OCI-LY7 (cell line): ENCODE measurements at regions not wholly inside any gene's neighbourhood (a gene's known extent, or its start where the extent isn't known, plus 50 kb on each side); places are given as distances from the start of the nearest gene placed in this dataset.

Experiments used
- BruUV-seq: library from RNA; stranded (reverse); fragments of 400-500 nt; replicated peaks from 2 replicates; lab custom pipeline; 2021; lab: Mats Ljungman, UMichigan
- CTCF ChIA-PET: fragments of 300-600 bp; sonication (Branson Sonifier 250); formaldehyde crosslinking; loops from one replicate; lab custom pipeline; 2022; ENCODE audit warnings: antibody characterized with exemption; ENCODE audit not compliant: unreplicated experiment; lab: Charles Lee
- POLR2A ChIA-PET: fragments of 300-600 bp; sonication (Branson Sonifier 250); formaldehyde crosslinking; loops from one replicate; lab custom pipeline; 2022; ENCODE audit warnings: antibody characterized with exemption; lab: Charles Lee
- DNase-seq: peaks from one replicate; pipeline ENCODE4 v3.0.0-alpha.2; 2015; ENCODE audit warnings: low spot score
- H2AFZ ChIP-seq: fragments of 200-600 bp; sonication (generic), shearing (Covaris generic); 2 replicates; pipeline ENCODE4 v1.6.1; 2014; ENCODE audit warnings: mild to moderate bottlenecking, antibody characterized with exemption, low read length, moderate library complexity
- H3K27ac ChIP-seq: fragments of 200-600 bp; sonication (generic); 2 replicates; pipeline ENCODE4 v1.5.1; 2014; ENCODE audit warnings: mixed run types, low read depth, mild to moderate bottlenecking, moderate library complexity, low read length, inconsistent platforms; ENCODE audit not compliant: poor library complexity, severe bottlenecking
- H3K36me3 ChIP-seq: fragments of 200-600 bp; sonication (generic); 2 replicates; pipeline ENCODE4 v1.6.1; 2014; ENCODE audit warnings: mild to moderate bottlenecking, antibody characterized with exemption, low read length, moderate library complexity, mixed read lengths; ENCODE audit not compliant: insufficient read depth
- H3K4me1 ChIP-seq: fragments of 200-600 bp; sonication (generic); 2 replicates; pipeline ENCODE4 v1.5.1; 2014; ENCODE audit warnings: mild to moderate bottlenecking, low read length; ENCODE audit not compliant: insufficient read depth, poor library complexity, severe bottlenecking
- H3K4me2 ChIP-seq: fragments of 200-600 bp; sonication (generic); 2 replicates; pipeline ENCODE4 v1.6.1; 2014; ENCODE audit warnings: mild to moderate bottlenecking, low read length
- H3K4me3 ChIP-seq: fragments of 200-600 bp; sonication (generic); 2 replicates; pipeline ENCODE4 v1.5.1; 2014; ENCODE audit warnings: mild to moderate bottlenecking, low read depth, low read length; ENCODE audit not compliant: poor library complexity, severe bottlenecking
- H3K79me2 ChIP-seq: fragments of 200-600 bp; sonication (generic); 2 replicates; pipeline ENCODE4 v1.6.1; 2016; ENCODE audit warnings: low read depth, mild to moderate bottlenecking, low read length, moderate library complexity, mixed read lengths; ENCODE audit not compliant: insufficient read depth
- H3K9me2 ChIP-seq: fragments of 200-600 bp; sonication (generic); 2 replicates; pipeline ENCODE4 v1.6.1; 2016; ENCODE audit warnings: mild to moderate bottlenecking, low read length, mixed read lengths; ENCODE audit not compliant: insufficient read depth
- H3K9me3 ChIP-seq: fragments of 200-600 bp; sonication (generic); 2 replicates; pipeline ENCODE4 v1.6.1; 2014; ENCODE audit warnings: mild to moderate bottlenecking, mixed run types, low read length, mixed read lengths
- H4K20me1 ChIP-seq: fragments of 200-600 bp; sonication (generic); 2 replicates; pipeline ENCODE4 v1.6.1; 2014; ENCODE audit warnings: mild to moderate bottlenecking, antibody characterized with exemption, low read length, moderate library complexity, mixed read lengths; ENCODE audit not compliant: insufficient read depth
- EZH2phosphoT487 ChIP-seq: fragments of 200-600 bp; sonication (generic); IDR thresholded peaks from 2 replicates; pipeline ENCODE4 v1.6.1; 2018; ENCODE audit warnings: low read depth, borderline replicate concordance, mild to moderate bottlenecking, mixed run types, antibody characterized with exemption, low read length, moderate library complexity, mixed read lengths
- intact Hi-C: fragments of 100-400 bp; cut with micrococcal nuclease; formaldehyde crosslinking; loops from one replicate; pipeline ENCODE4 v1.10.0; 2022; ENCODE audit not compliant: unreplicated experiment
- TF ChIP-seq, protein P1 (sequence below): fragments of 200-600 bp; sonication (generic); conservative IDR thresholded peaks from 2 replicates; pipeline ENCODE4 v1.5.1; 2014; ENCODE audit warnings: mild to moderate bottlenecking, antibody characterized with exemption, low read length, moderate library complexity, mixed read lengths

DNA sequence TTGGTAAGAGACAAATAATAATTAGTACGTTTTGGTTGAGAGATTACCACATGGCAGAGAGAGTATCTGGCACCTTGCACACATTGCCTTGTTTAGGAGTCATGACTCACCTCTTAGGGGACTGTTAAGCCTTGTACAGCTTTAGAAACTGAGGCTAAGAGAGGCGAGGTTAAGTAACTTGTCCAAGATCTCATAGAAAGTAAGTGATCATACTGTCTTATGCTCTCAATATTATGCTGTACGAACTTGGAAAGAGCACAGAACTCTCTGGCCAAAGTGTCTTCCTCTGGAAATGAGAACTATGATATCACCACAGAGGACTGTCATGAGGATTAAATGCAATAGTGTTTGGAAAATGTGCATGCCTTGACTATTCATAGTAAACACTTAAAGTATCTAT is 249.0 kb downstream of the UTRN start:
- no peak overlapping the region for H3K4me2 ChIP-seq
- H3K4me3 ChIP-seq: no peak overlapping the region
- TF ChIP-seq EZH2phosphoT487: no peak
- TF ChIP-seq, protein P1, sequence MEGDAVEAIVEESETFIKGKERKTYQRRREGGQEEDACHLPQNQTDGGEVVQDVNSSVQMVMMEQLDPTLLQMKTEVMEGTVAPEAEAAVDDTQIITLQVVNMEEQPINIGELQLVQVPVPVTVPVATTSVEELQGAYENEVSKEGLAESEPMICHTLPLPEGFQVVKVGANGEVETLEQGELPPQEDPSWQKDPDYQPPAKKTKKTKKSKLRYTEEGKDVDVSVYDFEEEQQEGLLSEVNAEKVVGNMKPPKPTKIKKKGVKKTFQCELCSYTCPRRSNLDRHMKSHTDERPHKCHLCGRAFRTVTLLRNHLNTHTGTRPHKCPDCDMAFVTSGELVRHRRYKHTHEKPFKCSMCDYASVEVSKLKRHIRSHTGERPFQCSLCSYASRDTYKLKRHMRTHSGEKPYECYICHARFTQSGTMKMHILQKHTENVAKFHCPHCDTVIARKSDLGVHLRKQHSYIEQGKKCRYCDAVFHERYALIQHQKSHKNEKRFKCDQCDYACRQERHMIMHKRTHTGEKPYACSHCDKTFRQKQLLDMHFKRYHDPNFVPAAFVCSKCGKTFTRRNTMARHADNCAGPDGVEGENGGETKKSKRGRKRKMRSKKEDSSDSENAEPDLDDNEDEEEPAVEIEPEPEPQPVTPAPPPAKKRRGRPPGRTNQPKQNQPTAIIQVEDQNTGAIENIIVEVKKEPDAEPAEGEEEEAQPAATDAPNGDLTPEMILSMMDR: no peak
- H3K9me2 ChIP-seq: no peaks in the 10 kb centered on the region
- no peak overlapping the region for H2AFZ ChIP-seq
- no peaks in the 10 kb centered on the region for H4K20me1 ChIP-seq
- H3K36me3 ChIP-seq: no peaks in the 10 kb centered on the region
- BruUV-seq: no TSS peak
- CTCF ChIA-PET: no interaction called here
- intact Hi-C loops: no loop called here
- no peaks in the 10 kb centered on the region for H3K79me2 ChIP-seq
- no peaks in the 10 kb centered on the region for H3K9me3 ChIP-seq
- H3K27ac ChIP-seq: no peak overlapping the region
- DNase-seq: no peak
- H3K4me1 ChIP-seq: no peaks in the 10 kb centered on the region
- POLR2A ChIA-PET: interaction anchor here (1.0 kb wide), 1 partner anchor 25 kb away, joined by 3 read pairs; no protein-coding TSS in a partner anchor

DNA sequence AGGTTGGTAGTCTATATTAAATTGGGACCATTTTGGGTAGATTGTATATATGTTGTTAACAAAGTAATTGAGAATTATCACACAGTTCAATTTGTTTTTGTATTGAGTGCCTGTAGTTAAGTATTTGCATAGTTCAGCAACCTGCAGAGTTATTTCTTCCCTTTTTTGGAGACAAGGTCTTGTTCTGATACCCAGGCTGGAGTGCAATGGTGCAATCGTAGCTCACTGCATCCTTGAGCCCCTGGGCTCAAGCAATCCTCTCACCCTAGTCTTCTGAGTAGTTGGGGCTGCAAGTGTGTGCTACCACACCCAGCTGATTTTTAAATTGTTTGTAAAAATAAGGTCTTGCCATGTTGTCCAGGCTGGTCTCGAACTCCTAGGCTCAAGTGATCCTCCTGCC is 250.5 kb downstream of the UTRN start:
- Histone ChIP-seq H3K36me3 (no peaks in the 10 kb centered on the region), H3K4me2 (no peak overlapping the region), H3K79me2 (no peaks in the 10 kb centered on the region), H3K4me3 (no peak overlapping the region), H3K9me3 (no peaks in the 10 kb centered on the region), H2AFZ (no peak overlapping the region), H4K20me1 (no peaks in the 10 kb centered on the region), H3K9me2 (no peaks in the 10 kb centered on the region), H3K27ac (no peak overlapping the region), H3K4me1 (no peaks in the 10 kb centered on the region)
- BruUV-seq: no TSS peak
- TF ChIP-seq EZH2phosphoT487: no peak
- TF ChIP-seq, protein P1: no peak
- intact Hi-C loops: no loop called here
- POLR2A ChIA-PET: interaction anchor here (0.6 kb wide), 2 partner anchors 17 to 34 kb away, joined by 3 to 4 read pairs; no protein-coding TSS in a partner anchor
- no peak for DNase-seq
- CTCF ChIA-PET: no interaction called here

DNA sequence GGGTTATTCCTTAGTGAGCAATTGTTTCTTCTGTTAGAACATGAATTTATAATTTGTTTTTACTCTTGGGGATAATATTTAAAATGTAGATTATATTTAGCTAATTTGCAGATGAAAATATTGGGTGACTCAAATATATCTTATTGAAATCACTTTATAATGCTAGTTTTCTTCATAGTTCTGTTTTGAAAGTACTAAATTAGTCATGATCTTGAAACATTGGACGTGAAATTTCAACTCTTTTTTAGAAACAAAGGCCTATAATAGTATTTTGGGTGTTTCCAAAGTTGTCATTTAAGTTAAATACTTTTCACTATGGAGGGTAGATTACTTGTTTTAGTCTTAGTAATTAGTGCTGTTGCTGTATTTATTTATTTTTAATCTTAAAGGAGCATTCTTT is 250.9 kb downstream of the UTRN start:
- BruUV-seq: no TSS peak
- H3K9me2 ChIP-seq: no peaks in the 10 kb centered on the region
- DNase-seq: no peak
- H3K4me3 ChIP-seq: no peak overlapping the region
- ChIA-PET POLR2A (interaction anchor here (1.1 kb wide), 1 partner anchor 11 kb away, joined by 3 read pairs; no protein-coding TSS in a partner anchor), CTCF (no interaction called here)
- H4K20me1 ChIP-seq: no peaks in the 10 kb centered on the region
- intact Hi-C loops: no loop called here
- H3K9me3 ChIP-seq: no peaks in the 10 kb centered on the region
- H3K36me3 ChIP-seq: no peaks in the 10 kb centered on the region
- H3K4me1 ChIP-seq: no peaks in the 10 kb centered on the region
- TF ChIP-seq EZH2phosphoT487: no peak
- TF ChIP-seq, protein P1: no peak
- H3K27ac ChIP-seq: no peak overlapping the region
- no peaks in the 10 kb centered on the region for H3K79me2 ChIP-seq
- no peak overlapping the region for H3K4me2 ChIP-seq
- H2AFZ ChIP-seq: no peak overlapping the region
